Suprapubic skin (tissue), 4 donors: ENCODE measurements at regions not wholly inside any gene's neighbourhood (a gene's known extent, or its start where the extent isn't known, plus 50 kb on each side); places are given as distances from the start of the nearest gene placed in this dataset.

Source experiments
- CTCF ChIP-seq, 2 donors: fragments of 200-600 bp in 1 of 2; fragments of 450-650 bp in 1 of 2; sonication (generic) in 1 of 2; IDR thresholded peaks; one replicate each; pipeline ENCODE4 v1.5.1; 2016 to 2019; ENCODE audit warnings: antibody characterized with exemption in 2 of 2, mild to moderate bottlenecking in 1 of 2, moderate library complexity in 1 of 2
- EP300 ChIP-seq: sonication (generic); formaldehyde crosslinking; IDR thresholded peaks from one replicate; pipeline ENCODE4 v1.6.1; 2017; ENCODE audit warnings: antibody characterized with exemption
- POLR2A ChIP-seq, 2 donors: fragments of 450-650 bp; IDR thresholded peaks; one replicate each; pipeline ENCODE4 v1.6.1; 2017; ENCODE audit warnings: antibody characterized with exemption in 2 of 2, mild to moderate bottlenecking in 2 of 2, moderate library complexity in 2 of 2
- POLR2AphosphoS5 ChIP-seq, 3 donors: sonication (generic); formaldehyde crosslinking; IDR thresholded peaks; one replicate each; pipeline ENCODE4 v1.6.1; 2017; ENCODE audit warnings: antibody characterized with exemption in 3 of 3

GRCh38 chr1:207256869-207257268, 64.6 kb upstream of the CD55 start:
- TF ChIP-seq CTCF (IDR thresholded peaks at IDR 0.05) (no peak), EP300 (no peak), POLR2AphosphoS5 (IDR thresholded peaks at IDR 0.05) (no peak), POLR2A (IDR thresholded peaks at IDR 0.05) (no peak)
